ENCODE measurements at regions not wholly inside any gene's neighbourhood (a gene's known extent, or its start where the extent isn't known, plus 50 kb on each side); places are given as distances from the start of the nearest gene placed in this dataset.
A peak's percentile ranks its signal among the peaks of the same experiment; 100 is the strongest.

- Histone ChIP-seq H2AFZ (ENCODE audit: low read depth, low read length) (no peak overlapping the region), H3K9me3 (replicated peaks; ENCODE audit: control insufficient read depth, insufficient read depth, low read depth, low read length) (no peaks in the 10 kb centered on the region), H3K9ac (ENCODE audit: insufficient read depth in 1 of 2, low read depth in 2 of 2, low read length in 2 of 2) (no peak overlapping the region), H3K4me3 (no peak overlapping the region), H4K20me1 (replicated peaks; ENCODE audit: control insufficient read depth, insufficient read depth, low read length) (no peaks in the 10 kb centered on the region), H3K4me2 (ENCODE audit: insufficient read depth, low read length) (no peak overlapping the region), H3K4me1 (replicated peaks in 1 of 2; ENCODE audit: control insufficient read depth in 2 of 2, insufficient read depth in 2 of 2, low read length in 2 of 2) (no peaks in the 10 kb centered on the region), H3K27ac (ENCODE audit: extremely low read depth, low read depth, low read length) (no peak overlapping the region), H3K27me3 (ENCODE audit: control insufficient read depth in 2 of 2, insufficient read depth in 2 of 2, low read length in 2 of 2) (no peaks in the 10 kb centered on the region), H3K36me3 (ENCODE audit: control insufficient read depth, insufficient read depth, low read length) (no peaks in the 10 kb centered on the region), H3K79me2 (ENCODE audit: control insufficient read depth, insufficient read depth, low read length) (no peaks in the 10 kb centered on the region), H3K9me1 (ENCODE audit: control insufficient read depth, insufficient read depth, low read length) (no peaks in the 10 kb centered on the region)
- CTCF ChIA-PET (ENCODE audit: low intra/inter-chr PET ratio) = no interaction called here
- in situ Hi-C loops (cut with MboI) (no loop called here), intact Hi-C loops (cut with micrococcal nuclease) (no loop called here)
- TF ChIP-seq CBX2 (IDR thresholded peaks at IDR 0.05; ENCODE audit: insufficient read depth, low read length, poor library complexity, severe bottlenecking) = no peak
- TF ChIP-seq TAF1 (IDR thresholded peaks at IDR 0.05; ENCODE audit: control insufficient read depth, extremely low read depth, insufficient read depth, low read length, severe bottlenecking) = no peak
- BruUV-seq (replicated peaks) = no TSS peak
- WGBS (ENCODE audit: insufficient coverage, low coverage, missing lambda C conversion rate) = 0% methylated on average over 2 of the region's 2 CpGs
- no peak for FAIRE-seq
- no peak for ATAC-seq
- DNase-seq (ENCODE audit: extremely low read depth in 1 of 4, low spot score in 3 of 4) = no peak
- POLR2A ChIA-PET = interaction anchor here (0.6 kb wide), 1 partner anchor 743 kb away, joined by 3 read pairs; no protein-coding TSS in a partner anchor
Observed at GRCh38 chr1:194473766-194474165, 1287.4 kb upstream of the B3GALT2 start.

GRCh38 chr1:194469282-194469681, 1282.9 kb upstream of the B3GALT2 start:
- no TSS peak for BruUV-seq (replicated peaks)
- Histone ChIP-seq H3K9me1 (ENCODE audit: control insufficient read depth, insufficient read depth, low read length) (no peaks in the 10 kb centered on the region), H3K79me2 (ENCODE audit: control insufficient read depth, insufficient read depth, low read length) (no peaks in the 10 kb centered on the region), H3K4me2 (ENCODE audit: insufficient read depth, low read length) (no peak overlapping the region), H3K4me3 (no peak overlapping the region), H4K20me1 (replicated peaks; ENCODE audit: control insufficient read depth, insufficient read depth, low read length) (no peaks in the 10 kb centered on the region), H3K9ac (ENCODE audit: insufficient read depth in 1 of 2, low read depth in 2 of 2, low read length in 2 of 2) (no peak overlapping the region), H3K36me3 (ENCODE audit: control insufficient read depth, insufficient read depth, low read length) (no peaks in the 10 kb centered on the region), H2AFZ (ENCODE audit: low read depth, low read length) (no peak overlapping the region), H3K4me1 (replicated peaks in 1 of 2; ENCODE audit: control insufficient read depth in 2 of 2, insufficient read depth in 2 of 2, low read length in 2 of 2) (no peaks in the 10 kb centered on the region), H3K27ac (ENCODE audit: extremely low read depth, low read depth, low read length) (no peak overlapping the region), H3K27me3 (ENCODE audit: control insufficient read depth in 2 of 2, insufficient read depth in 2 of 2, low read length in 2 of 2) (no peaks in the 10 kb centered on the region), H3K9me3 (replicated peaks; ENCODE audit: control insufficient read depth, insufficient read depth, low read depth, low read length) (no peaks in the 10 kb centered on the region)
- in situ Hi-C loops (cut with MboI) = no loop called here
- POLR2A ChIA-PET = no interaction called here
- CTCF ChIA-PET (ENCODE audit: low intra/inter-chr PET ratio) = no interaction called here
- no peak for FAIRE-seq
- intact Hi-C loops (cut with micrococcal nuclease) = no loop called here
- 0% methylated on average over 1 of the region's 1 CpG for WGBS (ENCODE audit: insufficient coverage, low coverage, missing lambda C conversion rate)
- no peak for DNase-seq (ENCODE audit: extremely low read depth in 1 of 4, low spot score in 3 of 4)
- TF ChIP-seq HDGF (IDR thresholded peaks at IDR 0.05) (no peak), NFIX (CRISPR knock-in tag; IDR thresholded peaks at IDR 0.05; ENCODE audit: low read depth) (peak; percentile 53; the same call in 1 of the 2 replicates), FOXM1 (IDR thresholded peaks at IDR 0.05; ENCODE audit: low read depth) (no peak), FOXM1 (CRISPR knock-in tag; IDR thresholded peaks at IDR 0.05; ENCODE audit: low read depth) (no peak), SIRT6 (IDR thresholded peaks at IDR 0.05; ENCODE audit: low read depth, low read length) (no peak), TCFL5 (CRISPR knock-in tag; conservative IDR thresholded peaks at IDR 0.05) (no peak), NFIC (IDR thresholded peaks at IDR 0.05) (peak; percentile 72)
- no peak for ATAC-seq

Measured in K562 (cell line).